HG02678 (cell line): ENCODE measurements at regions not wholly inside any gene's neighbourhood (a gene's known extent, or its start where the extent isn't known, plus 50 kb on each side); places are given as distances from the start of the nearest gene placed in this dataset.

Experiments
- ATAC-seq: cut with Tn5 transposase; IDR thresholded peaks from one replicate; pipeline ENCODE4 v1.9.1; 2021; ENCODE audit warnings: mild to moderate bottlenecking, moderate library complexity; ENCODE audit not compliant: unreplicated experiment

DNA sequence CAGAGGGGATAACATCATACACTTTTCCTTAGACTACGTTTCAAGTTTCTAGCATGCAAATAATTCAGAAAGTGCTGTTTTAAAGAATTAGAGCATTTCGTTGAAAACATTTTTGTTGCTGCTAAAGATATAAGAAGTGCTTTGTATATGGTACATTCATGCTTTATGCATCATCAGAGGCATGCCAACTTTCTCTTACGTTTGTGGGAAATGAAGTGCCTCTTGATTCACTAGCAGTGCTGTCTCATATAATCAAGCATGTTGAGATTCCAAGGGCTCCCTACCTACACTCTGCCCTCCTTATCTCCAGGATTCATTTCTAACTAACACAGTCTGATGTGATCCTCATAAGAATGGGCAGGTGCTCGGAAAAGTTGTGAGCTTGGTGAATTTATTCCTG is 748.6 kb upstream of the DDX18 start:
- no peak for ATAC-seq

DNA sequence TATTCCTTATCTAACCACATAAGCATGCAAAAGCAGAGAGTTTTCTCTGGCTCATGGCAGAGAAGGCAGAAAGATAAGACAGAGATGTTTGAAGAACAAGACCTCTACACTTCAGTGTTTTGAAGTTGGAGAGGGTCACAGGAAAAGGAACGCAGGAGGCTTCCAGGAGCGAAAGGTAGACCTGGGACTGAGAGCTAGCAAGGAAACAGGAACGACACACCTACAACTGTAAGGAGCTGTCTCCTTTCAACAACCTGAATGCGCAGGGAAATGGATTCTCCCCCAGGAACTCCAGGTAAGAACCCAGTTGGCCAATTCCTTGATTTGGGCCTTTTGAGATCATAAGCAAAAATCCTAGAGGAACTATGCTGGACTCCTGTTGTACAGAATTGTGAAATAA is 746.6 kb upstream of the DDX18 start:
- no peak for ATAC-seq

DNA sequence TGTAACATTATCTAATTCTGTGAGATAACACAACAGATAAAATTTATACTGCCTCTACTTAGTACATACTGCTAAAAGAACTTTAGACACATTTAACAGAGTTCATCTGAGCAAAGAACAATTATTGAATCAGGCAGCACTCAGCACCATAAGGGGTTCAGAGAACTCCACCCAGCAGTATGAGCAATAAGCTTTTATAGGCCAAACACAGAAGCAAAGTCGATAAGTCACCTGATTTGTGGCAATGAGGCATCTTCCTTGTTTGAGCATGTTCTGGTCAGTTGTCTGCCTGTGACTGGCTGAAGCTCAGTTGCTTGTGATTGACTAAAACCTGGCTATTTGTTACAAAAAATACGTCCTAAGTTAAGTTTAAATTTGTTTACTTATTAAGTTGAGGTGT is 746.1 kb upstream of the DDX18 start:
- ATAC-seq: no peak

DNA sequence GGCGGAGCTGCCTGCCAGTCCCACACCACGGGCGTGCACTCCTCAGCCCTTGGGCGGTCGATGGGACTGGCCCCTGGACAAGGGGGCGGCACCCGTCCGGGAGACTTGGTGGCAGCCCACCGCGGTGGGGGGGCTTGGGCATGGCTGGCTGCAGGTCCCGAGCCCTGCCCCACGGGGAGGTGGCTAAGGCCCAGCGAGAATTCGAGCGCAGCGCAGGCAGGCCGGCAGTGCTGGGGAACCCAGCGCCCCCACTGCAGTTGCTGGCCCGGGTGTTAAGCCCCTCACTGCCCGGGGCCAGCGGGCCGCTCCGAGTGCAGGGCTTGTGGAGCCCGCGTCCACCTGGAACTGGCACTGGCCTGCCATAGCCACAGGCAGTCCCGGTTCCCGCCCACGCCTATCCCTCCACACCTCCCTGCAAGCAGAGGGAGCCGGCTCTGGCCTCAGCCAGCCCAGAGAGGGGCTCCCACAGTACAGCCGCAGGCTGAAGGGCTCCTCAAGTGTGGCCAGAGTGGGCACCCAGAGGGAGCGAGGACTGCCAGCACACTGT is 742.9 kb upstream of the DDX18 start:
- no peak for ATAC-seq

DNA sequence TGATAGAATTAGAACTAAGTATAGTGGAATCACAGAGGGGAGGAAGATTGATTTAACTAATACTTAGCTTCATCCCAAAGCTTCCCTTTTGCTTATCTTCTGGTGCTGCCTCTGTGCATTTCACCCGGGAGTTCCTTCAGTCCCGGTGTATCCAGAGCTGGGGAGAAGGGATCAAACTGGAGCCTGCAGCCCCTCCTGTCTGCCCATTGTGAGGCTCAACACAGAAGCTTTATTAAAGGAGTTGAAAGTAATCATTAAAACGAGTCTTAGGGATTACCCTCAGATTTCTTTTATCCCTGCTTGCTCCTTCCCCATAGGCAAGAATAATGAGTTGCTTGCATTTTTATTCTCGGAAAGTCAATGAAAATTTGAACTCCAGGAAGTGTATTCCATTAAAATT is 739.7 kb upstream of the DDX18 start:
- ATAC-seq: no peak

DNA sequence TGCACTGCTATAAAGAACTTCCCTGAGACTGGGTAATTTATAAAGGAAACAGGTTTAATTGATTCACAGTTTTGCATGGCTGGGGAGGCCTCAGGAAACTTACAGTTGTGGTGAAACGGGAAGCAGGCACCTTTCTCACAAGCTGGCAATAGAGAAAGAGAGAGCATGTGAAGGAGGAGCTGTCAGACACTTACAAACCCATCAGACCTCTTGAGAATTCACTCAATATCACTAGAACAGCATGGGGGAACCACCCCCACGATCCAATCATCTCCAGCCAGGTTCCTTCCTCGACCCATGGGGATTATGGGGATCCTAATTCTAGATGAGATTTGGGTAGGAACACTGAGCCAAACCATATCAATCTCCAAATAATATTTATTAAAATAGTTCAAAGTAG is 729.2 kb upstream of the DDX18 start:
- no peak for ATAC-seq

DNA sequence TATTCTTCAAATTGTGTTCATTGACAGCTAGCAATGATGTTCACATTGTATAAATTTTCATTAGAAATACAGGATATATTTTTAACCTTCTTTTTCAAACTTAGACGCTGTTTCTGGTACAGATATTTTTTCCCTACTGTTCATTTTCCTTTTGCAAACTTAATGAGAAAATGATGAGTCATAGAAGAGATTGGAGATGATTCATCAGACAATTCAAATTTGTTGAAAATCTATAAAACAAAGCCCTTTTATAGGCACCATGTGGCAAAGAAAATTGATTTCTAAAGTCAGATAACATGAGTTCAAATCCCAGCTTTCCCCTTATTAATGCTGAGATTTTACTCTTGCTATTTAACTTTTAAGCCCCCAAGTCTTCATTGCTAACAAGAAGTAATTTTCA is 728.8 kb upstream of the DDX18 start:
- ATAC-seq: no peak

DNA sequence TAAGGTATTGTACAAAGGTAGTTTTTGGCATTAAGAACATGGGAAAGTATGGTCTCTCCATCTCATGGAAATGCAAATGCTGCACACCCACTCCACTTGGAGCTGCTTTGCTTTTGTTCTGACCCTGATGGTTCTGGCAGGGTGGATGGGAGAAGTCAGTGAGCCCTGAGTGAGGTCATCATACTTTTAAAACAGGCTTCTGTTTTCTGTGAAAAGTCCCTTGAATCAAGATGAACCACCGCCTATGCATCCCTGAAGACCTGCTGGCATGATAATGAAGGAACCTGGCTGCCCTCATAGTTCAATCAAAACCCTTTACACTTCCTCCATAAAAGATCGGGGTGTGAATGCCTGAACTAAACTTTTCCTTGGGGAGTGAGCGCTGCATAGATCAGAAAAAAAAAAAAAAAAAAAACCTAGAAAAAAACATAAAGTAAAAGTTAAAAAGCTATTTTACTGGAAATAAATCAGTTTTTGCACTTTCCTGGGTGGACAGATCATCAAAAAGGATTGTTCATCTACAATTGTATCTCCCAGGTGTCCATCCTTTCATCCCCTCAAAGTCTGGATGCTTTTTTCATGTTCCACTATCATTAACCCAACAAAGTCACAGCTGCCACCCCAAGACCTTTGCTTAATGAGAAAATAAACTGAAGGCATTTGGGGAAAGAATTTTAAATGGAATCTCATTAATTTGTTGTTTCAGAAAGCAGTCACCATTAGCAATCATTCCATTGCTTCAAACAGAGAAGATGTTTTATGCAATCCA is 728.1 kb upstream of the DDX18 start:
- ATAC-seq: no peak

DNA sequence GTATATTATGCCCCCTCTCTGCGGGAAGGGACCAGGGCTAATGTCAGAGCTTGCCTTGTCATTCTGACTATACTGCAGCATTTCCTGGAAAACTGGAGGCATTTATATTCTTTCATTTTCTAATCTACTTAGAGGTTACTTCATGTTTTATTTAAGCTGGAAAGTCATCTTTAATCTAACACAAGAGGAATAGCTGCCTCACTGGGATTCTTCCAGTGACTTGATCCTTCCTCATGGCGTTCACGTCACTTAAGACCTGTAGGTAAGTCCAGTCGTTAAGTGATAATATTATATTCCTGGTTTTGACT is 727.6 kb upstream of the DDX18 start:
- no peak for ATAC-seq

DNA sequence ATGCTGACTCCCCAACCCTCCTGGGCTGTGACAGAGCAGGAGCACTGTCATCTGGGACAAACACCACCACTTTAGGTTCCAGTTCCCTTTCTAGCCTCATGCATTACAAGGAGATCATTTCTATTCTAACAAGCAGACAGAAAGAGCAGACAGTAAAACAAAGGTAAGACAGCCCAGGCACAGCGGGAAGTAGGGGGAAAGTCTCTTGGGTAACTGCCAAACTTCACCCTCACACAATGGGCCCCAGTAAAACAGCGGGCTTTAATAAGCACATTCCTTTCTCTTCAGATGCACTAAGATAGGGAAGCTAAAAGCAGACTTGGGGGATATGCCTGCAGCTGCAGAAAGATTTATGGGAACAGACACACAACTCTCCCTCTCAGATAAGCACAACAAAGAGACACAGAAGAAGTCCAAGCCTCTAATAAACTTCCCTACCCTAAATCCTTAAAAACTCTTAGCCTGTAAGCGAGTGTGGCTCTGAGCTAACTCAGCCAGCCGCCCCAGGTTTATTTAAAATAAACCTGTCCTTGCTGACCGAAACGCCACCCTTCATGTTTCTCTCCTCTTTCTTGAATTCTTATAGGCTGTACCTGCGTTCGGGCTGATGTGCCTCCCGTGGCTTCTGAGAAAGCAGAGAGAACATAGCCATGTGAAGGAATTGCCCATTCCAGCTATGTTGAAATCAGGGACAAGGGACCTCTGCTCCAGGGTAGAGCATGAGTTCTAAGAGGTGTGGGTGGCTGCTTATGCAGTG is 726.8 kb upstream of the DDX18 start:
- no peak for ATAC-seq

DNA sequence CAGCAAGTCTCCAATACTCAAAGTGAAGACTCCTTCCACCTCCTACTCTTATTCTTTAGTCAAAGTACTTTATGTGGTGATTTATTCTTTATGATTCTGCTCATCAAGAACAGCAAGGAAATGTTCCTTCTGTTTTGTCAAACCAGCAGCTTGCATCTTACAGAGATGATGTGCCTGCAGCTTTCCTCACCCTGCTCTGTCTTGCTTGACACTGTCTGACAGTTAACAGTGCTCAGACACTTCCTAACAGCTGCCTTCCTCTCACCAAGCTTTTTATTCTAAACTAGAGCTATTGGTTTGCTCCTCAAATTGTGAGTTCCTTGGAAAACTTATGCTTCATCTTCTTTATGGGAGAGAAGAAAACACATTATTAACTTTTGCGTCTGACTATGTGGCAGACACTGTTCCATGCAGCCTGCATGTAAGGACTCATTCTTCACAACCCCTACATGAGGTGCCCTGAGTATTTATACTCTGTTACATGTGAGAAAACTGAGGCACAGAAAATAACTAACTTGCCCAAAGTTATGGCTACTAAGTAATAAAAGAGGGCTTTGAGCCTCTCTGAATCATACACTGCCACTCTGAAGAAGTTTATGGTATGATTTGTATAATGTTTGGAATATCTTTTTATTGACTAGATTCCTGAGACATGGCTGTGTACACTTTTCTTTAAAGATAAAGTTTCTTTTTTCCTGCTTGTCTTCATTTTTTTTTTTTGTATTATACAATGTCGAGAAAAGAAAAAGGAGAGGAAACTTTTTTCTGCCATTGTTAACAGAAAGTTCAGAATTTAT is 723.3 kb upstream of the DDX18 start:
- no peak for ATAC-seq

DNA sequence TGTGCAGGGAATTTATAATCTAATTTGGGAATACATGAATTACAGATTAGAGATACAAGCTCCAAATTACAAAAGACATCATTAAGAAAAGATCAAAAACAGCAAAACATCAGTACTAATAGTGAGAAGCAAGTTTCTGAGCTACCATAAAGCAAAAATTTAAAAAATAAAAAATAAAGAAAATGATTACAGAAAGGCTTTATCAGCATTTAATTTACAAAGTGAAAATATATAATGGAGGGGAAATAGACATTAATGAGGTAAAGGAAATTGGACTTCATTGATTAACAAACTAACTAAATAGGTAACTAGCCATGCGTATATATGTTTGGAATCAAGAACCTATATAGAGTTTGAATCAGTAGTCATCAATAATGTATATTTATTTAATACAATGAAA is 712.9 kb upstream of the DDX18 start:
- no peak for ATAC-seq

DNA sequence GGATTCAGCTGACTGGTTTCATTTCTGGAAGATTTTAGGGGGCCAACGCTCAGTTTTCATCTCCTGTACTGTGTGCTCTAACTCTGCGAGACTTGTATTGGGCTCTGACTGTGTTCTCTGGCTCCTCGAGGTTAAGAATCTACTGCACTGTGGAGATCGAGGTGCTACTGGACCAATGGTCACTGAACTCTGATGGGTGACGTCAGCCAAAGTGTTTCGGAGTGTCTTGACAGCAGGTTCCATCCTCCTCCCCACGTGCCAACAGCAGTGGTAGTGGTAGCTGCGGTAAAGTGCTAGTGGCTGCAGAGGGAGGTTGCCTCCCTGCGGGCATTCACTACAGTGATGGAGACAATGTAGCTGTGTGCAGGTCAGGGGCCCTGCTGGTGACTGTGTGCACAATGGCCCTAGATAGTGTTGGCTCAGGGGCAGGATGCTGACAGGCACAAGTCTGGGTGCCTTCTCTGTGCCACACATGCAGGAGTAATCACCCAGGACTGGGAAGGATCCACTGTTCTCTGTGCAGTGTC is 705.7 kb upstream of the DDX18 start:
- no peak for ATAC-seq

DNA sequence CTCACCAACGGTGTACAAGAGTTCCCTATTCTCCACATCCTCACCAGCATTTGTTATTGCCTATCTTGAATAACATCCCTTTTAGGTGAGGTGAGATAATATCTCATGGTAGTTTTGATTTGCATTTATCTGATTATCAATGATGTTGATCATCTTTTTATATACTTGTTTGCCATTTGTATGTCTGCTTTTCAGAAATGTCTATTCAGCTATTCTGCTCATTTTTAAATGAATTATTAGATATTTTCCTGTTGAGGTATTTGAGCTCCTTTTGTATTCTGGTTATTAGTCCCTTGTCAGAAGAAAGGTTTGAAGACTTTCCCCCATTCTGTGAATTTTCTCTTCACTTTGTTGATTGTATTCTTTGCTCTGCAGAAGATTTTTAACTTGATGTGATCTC is 695.5 kb upstream of the DDX18 start:
- ATAC-seq: no peak

DNA sequence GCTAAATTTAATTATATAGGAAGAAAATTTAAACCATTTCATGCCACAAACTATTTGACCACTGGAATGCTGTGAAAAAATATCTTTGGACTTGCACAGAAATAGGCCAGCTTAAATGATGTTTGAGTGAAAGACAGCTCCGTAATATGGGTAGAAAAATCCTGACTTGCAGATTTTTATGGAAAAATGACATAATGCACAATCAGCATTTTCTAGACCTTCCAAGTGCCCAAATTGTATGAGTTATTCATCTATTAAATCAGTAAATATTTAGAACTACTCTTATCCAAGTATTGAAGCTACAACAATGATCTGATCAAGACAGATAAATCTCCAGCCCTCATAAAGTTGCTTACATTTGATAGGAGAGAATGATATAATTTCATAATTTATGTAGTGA is 691.1 kb upstream of the DDX18 start:
- no peak for ATAC-seq

DNA sequence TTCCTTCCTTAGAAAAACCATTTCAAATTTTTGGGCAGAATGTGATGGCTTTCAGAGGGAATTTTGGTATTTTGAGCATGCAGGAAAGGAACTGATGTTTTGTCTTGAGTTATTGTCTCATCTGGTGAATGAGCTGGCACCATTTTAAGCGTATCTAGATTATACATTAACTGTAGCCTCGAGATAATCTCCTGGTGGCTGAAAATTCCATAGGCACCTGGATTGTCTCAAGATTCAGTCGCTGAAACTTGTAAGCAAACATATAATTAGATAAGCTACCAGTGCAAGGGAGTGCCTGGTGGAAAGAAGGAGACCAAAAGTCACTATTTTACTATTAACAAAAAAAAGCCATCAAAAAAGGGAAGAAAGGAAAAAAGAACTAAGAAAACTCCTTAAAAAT is 687.8 kb upstream of the DDX18 start:
- ATAC-seq: no peak

DNA sequence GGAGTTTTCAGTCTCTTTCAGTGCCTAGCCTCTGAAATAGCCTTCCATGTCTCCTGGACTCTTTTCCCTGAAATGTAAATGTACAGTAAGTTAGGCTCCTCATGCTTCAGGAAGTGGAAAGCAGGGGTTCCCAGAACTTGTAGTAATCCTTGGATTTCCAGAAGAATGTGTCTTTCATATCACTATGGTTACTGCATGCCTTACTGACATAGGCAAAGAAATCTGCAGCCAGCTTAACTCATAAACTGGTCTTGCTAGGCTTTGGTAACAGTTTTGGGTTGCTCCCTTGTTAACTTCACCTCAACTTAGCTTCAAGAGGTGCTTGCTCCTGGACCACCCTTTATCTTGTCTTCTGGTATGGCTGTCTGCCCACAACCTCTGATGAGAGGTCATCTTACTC is 686.8 kb upstream of the DDX18 start:
- no peak for ATAC-seq

DNA sequence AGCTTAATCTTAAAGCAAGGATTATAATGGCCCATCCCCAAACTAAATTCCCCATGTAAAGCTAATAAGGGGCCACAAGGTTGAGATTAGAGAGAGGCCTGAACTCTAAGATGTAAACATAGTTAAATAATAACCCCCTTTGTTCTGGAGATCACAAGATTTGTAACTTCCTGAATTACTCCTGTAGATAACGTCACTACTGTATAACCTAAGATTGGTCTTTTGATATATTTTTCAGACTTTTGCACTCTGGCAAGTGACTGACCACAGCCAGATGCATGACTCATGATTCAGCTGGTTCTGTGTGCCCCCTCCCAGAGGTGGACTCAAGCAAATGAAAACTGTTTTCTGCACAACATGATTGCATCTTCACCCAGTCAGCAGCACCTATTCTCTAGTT is 686.0 kb upstream of the DDX18 start:
- no peak for ATAC-seq

DNA sequence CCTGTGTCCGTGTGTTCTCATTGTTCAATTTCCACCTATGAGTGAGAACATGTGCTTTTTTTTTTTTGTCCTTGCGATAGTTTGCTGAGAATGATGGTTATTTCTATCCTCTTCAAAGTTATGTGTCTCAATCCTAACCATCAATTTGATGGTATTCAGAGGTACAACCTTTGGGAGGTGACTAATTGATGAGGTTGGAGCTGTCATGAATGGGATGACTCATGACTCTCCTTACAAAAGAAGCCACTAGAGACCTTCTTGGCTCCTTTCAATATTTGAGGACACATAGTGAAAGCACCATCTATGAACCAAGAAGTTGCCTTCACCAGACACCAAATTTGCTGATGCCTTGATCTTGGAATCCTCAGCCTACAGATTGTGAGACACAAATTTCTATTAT is 677.1 kb upstream of the DDX18 start:
- no peak for ATAC-seq

DNA sequence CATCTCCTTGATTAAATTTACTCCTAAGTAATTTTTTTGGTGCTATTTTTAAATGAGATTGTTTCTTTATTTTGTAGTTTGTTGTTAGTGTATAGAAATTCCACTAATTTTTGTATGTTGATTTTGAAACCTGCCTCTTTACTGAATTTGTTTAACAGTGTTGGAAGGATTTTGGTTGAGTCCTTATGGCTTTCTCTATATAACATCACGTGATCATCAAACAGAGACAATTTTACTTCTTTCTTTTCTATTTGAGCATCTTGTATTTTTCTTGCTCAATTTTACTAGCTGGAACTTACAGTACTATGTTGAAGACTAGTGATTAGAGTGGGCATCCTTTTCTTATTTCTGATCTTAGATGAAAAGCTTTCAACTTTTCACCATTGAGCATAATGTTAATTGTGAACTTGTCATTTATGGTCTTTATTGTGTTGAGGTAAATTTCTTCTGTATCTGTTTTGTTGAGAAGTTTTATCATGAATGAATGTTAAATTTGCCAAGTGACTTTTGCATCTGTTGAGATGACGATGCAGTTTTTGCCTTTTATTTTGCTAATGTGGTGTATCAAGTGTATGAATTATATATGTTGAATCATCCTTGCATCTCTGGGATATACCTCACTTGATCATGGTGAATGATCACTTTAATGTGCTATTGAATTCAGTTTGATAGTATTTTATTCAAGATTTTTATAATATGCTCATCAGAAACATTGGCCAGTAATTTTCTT is 645.3 kb upstream of the DDX18 start:
- ATAC-seq: no peak

DNA sequence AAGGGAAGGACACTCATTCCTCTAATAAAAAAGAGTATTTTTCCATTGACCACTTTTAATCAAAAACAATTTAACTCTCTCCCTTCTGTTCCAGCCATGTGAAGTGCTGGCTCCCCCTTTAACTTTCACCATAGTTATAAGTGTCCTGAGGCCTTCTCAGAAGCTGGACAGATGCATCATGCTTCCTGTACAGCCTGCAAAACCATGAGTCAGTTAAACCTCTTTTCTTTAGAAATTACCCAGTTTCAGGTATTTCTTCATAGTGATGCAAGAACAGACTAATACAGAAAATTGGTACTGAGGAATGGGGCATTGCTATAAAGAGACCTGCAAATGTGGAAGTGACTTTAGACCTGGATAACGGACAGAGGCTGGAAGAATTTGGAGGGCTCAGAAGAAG is 643.6 kb upstream of the DDX18 start:
- no peak for ATAC-seq
